Activated T-cell treated with anti-CD3 and anti-CD28 coated beads for 4 hours (primary cell): ENCODE measurements at regions not wholly inside any gene's neighbourhood (a gene's known extent, or its start where the extent isn't known, plus 50 kb on each side); places are given as distances from the start of the nearest gene placed in this dataset.
"Not testable (repeated sequence)": the region's sequence is repeated elsewhere in the genome, so short reads cannot be mapped to it uniquely, and the experiment has no call there.

Source experiments
- DNase-seq: peaks from one replicate; pipeline ENCODE4 v3.0.0-alpha.2; 2020

DNA sequence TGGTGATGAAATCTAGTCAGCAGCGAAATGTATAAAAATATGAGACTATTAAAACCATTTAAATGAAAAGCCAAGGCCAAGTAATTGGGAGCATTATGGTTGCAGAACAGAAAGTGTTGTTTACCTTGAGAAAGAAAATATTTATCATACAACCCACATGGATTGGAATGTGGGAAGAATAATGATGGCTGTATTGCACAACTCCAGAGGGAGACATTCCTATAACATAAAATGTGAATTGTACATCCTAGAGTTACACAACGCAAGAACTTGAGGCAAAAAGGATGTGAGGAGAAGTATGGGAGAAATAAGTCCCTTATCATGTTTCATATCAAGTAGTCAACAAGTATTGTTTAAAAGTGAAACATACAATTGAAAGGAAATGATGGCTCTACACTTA lies 1014.0 kb upstream of the SEMA6A start:
- DNase-seq, result no peak

GRCh38 chr5:117587111-117587510 lies 1012.5 kb upstream of the SEMA6A start:
- DNase-seq, result no peak

DNA sequence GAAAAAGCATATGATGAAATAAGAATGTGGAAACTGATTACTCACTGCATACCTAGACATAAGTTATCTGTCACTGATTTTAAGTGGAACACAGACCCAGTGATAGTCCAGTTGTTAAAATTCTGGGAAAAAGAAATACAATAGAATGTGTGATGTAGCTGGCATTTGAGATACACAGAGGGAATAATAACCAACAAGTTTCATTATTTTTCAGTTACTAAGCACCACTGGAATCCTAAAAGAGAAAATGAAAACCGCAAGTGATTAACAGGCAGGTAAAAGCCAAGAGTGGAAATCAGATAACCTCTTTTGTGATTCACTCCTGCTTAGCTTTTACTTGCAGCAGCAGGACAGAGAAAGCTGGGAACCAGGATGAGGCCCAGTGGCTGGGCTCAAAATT lies 994.0 kb upstream of the SEMA6A start:
- no peak for DNase-seq

GRCh38 chr5:117568126-117568525 lies 993.5 kb upstream of the SEMA6A start:
- no peak for DNase-seq

DNA sequence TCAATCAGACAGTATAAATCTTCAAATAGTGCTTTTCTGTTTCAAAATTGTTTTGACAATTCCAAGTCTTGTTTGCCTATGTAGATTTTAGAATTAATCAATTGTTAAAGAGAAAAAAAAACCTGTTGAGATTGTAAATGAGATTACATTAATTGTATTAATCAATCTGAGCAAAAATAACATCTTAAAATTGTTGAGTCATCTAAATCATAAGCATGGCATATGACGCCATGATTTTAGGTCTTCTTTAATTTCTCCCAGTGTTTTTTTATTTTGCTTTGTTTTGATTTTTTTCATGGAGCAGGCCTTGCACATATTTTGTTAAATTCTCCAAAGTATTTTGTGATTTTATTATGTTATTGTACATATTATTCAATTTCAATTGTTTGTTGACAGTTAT lies 988.0 kb upstream of the SEMA6A start:
- no peak for DNase-seq

- DNase-seq, result no peak
These were observed 986.9 kb upstream of the SEMA6A start for GRCh38 chr5:117561531-117561930.

DNA sequence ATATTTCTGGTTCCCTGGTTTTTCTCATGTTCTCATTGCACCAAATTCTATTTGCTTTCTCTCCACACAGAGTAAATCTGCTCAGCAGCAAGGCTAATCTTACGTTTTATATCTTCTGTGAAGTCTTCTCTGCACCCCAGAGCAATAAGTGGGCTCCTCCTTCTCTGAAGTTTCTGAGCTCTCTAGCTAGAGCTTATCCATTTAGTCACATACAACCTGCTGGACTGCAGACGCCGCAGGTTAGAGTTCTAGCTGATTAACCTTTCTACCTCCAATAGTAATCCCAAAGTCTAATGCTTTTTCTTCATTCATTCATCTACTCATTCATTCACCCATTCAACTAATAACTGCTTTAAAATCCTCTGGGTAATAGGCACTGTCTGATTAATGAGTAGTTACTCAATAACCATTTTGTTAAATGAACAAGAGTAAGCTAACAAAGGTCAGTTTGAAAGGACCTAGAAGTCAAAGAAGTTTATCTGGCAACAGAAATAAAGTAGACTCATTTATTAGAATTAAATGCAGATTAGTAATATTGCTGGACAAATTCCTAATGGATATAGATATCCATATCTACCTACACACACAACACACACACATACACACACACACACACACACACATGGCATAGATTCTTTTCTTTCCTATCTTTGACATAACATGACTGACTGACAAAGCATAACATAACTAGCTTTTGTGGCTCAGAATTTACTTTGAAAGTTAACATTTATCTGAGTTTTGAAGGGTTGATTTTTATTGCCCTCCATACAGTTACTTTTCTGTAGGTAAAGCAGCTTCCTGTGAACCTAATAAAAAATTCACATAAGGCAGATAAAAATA lies 984.6 kb upstream of the SEMA6A start:
- no peak for DNase-seq

GRCh38 chr5:117551236-117551635 lies 976.6 kb upstream of the SEMA6A start:
- no peak for DNase-seq

DNA sequence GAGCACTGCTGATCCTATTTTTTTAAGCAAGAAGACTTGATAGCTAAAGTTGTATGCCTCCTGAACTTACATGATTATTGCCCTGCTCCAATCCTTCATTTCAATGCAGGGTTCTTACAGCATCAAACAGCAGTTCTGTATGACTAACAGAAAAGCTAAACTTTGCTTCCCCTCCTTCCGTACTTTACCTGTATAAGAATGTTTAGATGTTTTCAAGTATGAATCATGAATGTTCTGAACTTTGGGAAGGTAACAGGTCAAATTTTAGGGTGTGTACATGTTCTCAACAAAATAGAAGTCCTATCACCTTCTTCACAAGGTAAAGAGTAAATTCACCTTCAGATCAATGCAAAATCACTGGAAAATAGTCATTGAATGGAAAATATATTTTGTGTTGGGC lies 972.6 kb upstream of the SEMA6A start:
- DNase-seq, result no peak

- DNase-seq, result no peak
These were observed 965.1 kb upstream of the SEMA6A start for GRCh38 chr5:117539692-117540091.

- DNase-seq, result no peak
These were observed 959.2 kb upstream of the SEMA6A start for GRCh38 chr5:117533792-117534191.

DNA sequence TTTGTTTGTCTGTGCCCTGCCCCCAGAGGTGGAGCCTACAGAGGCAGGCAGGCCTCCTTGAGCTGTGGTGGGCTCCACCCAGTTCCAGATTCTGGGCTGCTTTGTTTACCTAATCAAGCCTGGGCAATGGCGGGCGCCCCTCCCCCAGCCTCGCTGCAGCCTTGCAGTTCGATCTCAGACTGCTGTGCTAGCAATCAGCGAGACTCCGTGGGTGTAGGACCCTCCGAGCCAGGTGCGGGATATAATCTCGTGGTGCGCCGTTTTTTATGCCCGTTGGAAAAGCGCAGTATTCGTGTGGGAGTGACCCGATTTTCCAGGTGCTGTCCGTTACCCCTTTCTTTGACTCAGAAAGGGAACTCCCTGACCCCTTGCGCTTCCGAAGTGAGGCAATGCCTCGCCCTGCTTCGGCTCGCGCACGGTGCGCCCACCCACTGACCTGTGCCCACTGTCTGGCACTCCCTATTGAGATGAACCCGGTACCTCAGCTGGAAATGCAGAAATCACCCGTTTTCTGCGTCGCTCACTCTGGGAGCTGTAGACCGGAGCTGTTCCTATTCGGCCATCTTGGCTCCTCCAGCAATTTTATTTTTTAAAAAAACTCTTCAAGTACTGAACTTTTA lies 958.5 kb upstream of the SEMA6A start:
- DNase-seq, result not testable (repeated sequence)

DNA sequence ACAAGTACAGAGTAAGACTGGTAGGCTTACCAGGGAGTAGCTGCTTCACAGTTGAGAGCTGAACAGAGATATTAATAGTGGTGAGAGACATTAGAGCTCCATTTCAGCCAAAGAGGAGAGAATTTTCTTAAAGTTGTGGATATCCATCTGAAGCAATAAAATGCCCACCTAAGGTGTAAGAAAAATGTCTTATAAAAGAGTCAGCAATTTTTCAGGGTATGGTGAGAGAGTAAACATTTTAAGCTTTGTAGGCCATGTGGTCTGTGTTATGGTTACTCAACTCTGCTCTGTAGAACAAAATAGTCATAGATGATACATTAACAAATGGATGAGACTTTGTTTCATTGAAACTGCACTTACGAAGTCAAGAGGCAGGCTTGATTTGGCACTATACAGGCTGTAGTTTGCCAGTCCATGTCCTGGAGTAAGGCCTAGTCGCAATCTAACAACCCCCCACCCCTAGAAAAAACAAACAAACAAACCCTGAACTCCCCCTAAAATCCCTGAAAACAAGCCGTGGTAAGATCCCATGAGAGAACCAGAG lies 945.4 kb upstream of the SEMA6A start:
- no peak for DNase-seq

DNA sequence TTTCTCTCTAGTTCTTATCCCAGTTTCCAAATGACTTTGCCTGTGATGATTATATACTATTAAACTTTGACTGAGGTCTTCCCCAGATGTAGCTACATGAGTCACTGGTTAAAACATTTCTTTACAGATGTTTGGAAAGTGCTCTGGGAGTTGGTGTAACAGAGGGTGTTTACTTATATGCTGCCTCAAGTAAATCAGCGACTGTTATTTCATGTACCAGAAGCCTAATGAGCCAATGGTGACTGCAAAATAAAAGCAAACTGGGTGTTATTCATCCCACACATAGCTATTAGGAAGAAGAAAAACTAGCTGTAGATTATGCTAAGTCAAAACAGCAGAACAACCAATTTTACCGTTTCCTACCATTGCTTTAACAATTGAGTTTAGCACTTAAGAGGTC lies 929.7 kb upstream of the SEMA6A start:
- no peak for DNase-seq

DNA sequence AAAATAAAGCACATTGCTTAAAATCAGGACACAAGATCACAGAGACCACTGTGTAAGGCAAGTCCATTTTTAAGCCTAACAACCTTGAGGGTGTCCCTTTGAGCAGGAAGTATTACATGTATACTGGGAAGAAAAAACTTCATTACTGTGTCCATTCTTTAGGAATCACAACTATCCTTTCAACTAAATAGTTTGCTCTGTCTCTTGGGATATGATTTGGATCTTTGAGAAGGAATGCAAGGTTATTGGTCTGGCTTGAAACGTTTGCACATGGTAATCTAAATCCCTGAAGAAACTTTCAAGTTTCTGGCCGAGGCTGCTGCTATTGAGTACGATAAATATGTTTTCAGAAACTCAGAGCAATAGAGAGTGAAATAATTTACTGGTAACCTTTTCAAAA lies 923.0 kb upstream of the SEMA6A start:
- no peak for DNase-seq

GRCh38 chr5:117496801-117497200 lies 922.2 kb upstream of the SEMA6A start:
- DNase-seq, result no peak

DNA sequence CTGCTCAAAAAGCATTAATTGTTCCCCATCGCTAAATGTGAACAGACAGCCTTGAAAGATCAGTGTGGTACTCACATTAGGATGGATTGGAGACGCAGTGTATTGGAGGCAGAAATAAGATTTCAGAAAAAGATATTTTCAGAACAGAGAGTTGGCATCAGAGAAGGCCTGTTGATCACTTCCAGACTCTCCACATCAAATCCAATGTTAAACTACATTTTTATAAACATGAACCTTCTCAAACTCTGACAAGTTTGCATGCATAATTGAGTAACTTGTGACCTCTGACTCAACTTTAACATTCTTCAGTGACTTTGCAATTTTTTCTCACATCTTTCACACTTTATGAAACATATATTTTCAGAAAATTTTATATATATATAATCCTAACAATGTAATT lies 919.6 kb upstream of the SEMA6A start:
- DNase-seq, result no peak

- no peak for DNase-seq
These were observed 914.4 kb upstream of the SEMA6A start for GRCh38 chr5:117488976-117489500.

GRCh38 chr5:117487556-117487955 lies 912.9 kb upstream of the SEMA6A start:
- no peak for DNase-seq

DNA sequence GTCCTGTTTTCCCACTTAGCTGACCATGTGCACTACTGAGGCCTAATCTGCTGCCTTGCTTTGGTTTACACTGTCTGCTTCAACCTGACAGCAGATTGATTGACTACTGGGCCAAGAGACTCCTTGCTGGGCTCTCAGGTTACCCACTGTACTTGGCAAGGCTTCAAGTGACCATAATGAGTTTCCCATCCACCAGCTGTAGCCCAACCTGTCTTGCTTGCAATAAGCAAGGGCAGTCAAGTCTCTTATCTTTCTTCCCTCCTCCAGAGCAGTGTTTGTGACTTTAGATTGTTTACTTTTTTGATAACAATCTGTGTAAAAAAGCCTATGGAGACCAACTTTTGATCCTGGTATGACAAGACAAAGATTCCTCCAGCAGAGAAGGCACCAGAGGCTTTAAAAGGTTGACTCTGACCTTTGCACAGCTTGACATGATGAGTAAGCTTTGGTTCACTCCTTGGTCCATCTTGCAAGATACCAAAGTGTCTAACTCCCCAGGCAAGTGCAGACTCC lies 912.3 kb upstream of the SEMA6A start:
- DNase-seq, result no peak

DNA sequence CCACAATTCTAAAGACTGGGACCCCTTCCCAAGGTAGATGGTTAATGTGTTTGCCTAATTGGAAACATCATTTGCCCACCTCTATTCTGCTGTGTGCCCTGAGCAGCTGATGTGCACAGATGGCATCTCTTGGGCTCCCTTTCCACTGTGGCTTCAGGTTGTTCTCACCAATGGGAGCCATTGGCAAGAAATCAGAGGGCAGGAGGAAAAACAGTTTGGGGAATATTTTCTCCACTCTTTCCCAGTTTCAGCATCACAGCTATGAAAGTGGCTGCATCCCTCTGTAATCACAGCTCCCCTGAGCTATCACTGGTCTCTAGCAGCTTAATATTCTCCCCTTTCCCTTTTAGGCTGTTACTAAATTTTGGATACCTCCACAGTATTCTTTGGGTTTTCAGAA lies 911.6 kb upstream of the SEMA6A start:
- no peak for DNase-seq

- no peak for DNase-seq
These were observed 901.3 kb upstream of the SEMA6A start for GRCh38 chr5:117475919-117476318.

DNA sequence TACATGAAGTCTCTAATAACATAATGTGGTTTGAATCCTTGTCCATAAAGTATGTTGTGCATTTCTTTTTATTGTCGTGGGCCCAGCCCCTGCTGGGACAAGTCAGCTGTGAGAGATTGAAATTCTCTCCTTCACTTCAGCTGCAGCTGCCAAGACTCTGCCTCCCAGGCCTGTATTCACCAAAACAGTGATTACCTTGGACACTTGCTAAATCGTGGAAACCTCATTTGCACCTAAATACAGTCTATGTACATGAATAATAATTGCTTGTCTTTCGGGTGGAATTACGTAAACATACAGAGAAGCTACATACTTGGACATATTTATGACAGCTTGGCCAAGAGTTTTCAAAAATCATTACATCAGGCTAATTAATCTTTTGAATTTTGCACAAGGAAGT lies 898.5 kb upstream of the SEMA6A start:
- DNase-seq, result no peak
